Transverse colon (tissue), 4 donors: ENCODE measurements at regions not wholly inside any gene's neighbourhood (a gene's known extent, or its start where the extent isn't known, plus 50 kb on each side); places are given as distances from the start of the nearest gene placed in this dataset.
"Not testable (repeated sequence)": the region's sequence is repeated elsewhere in the genome, so short reads cannot be mapped to it uniquely, and the experiment has no call there.

Experiments used
- EP300 ChIP-seq: sonication (generic); formaldehyde crosslinking; IDR thresholded peaks from one replicate; pipeline ENCODE4 v1.6.1; 2017; ENCODE audit warnings: antibody characterized with exemption, low read depth
- POLR2AphosphoS5 ChIP-seq, 3 donors: sonication (generic); formaldehyde crosslinking; IDR thresholded peaks; one replicate each; pipeline ENCODE4 v1.6.1; 2016; ENCODE audit warnings: antibody characterized with exemption in 3 of 3
- TF ChIP-seq, protein P1 (sequence below), 5 experiments: fragments of 200-600 bp in 3 of 5; fragments of 450-650 bp in 2 of 5; sonication (generic) in 3 of 5; IDR thresholded peaks; 1 replicate in 2 of 5; 2 replicates in 3 of 5; pipeline ENCODE4 v1.5.1; 2016 to 2017; ENCODE audit warnings: antibody characterized with exemption in 5 of 5, inconsistent platforms in 3 of 5, mild to moderate bottlenecking in 2 of 5, moderate library complexity in 1 of 5

DNA sequence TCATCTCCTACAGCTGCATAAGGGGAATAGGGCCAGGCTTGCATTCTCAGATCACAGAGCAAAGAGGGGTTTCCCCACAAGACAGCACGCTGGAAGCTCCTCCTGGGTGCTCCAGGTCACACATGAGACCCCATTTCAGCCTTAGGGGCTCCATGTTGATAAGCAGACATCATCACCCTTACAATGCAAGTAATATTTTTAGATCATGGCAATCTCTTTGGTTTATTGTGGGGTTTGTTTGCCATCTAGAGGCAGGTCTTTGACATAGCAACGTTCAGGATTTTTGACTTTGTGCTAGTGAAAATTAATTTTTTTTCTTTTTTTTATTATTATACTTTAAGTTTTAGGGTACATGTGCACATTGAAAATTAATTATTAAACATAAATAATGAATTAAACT is 539.8 kb downstream of the RPIA start:
- TF ChIP-seq, protein P1, sequence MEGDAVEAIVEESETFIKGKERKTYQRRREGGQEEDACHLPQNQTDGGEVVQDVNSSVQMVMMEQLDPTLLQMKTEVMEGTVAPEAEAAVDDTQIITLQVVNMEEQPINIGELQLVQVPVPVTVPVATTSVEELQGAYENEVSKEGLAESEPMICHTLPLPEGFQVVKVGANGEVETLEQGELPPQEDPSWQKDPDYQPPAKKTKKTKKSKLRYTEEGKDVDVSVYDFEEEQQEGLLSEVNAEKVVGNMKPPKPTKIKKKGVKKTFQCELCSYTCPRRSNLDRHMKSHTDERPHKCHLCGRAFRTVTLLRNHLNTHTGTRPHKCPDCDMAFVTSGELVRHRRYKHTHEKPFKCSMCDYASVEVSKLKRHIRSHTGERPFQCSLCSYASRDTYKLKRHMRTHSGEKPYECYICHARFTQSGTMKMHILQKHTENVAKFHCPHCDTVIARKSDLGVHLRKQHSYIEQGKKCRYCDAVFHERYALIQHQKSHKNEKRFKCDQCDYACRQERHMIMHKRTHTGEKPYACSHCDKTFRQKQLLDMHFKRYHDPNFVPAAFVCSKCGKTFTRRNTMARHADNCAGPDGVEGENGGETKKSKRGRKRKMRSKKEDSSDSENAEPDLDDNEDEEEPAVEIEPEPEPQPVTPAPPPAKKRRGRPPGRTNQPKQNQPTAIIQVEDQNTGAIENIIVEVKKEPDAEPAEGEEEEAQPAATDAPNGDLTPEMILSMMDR (IDR thresholded peaks at IDR 0.05): peak in 2 of 5 experiments; percentile 8 to 21
- not testable (repeated sequence) for TF ChIP-seq EP300; POLR2AphosphoS5 (IDR thresholded peaks at IDR 0.05)
